22Rv1 (cell line): ENCODE measurements at regions not wholly inside any gene's neighbourhood (a gene's known extent, or its start where the extent isn't known, plus 50 kb on each side); places are given as distances from the start of the nearest gene placed in this dataset.

Source experiments
- H3K27ac ChIP-seq: fragments of 450-650 bp; 2 replicates; pipeline ENCODE4 v1.5.1; 2017
- CTCF ChIP-seq: fragments of 450-650 bp; IDR thresholded peaks from 2 replicates; pipeline ENCODE4 v1.5.1; 2017; ENCODE audit warnings: mild to moderate bottlenecking
- ZFX ChIP-seq: fragments of 450-650 bp; IDR thresholded peaks from 2 replicates; pipeline ENCODE4 v1.6.1; 2017; ENCODE audit warnings: antibody characterized with exemption, borderline replicate concordance

- TF ChIP-seq ZFX (no peak), CTCF (no peak)
- H3K27ac ChIP-seq, result no peak overlapping the region
Measured at GRCh38 chr2:196381464-196381863, 210.1 kb upstream of the STK17B start.

GRCh38 chr2:196383799-196384198, 212.4 kb upstream of the STK17B start:
- H3K27ac ChIP-seq, result no peak overlapping the region
- TF ChIP-seq CTCF (no peak), ZFX (no peak)

- no peak overlapping the region for H3K27ac ChIP-seq
- TF ChIP-seq CTCF, result no peak
- TF ChIP-seq ZFX, result no peak
Measured at GRCh38 chr2:196384729-196385128, 213.4 kb upstream of the STK17B start.

GRCh38 chr2:196389670-196390069, 218.3 kb upstream of the STK17B start:
- TF ChIP-seq ZFX, result no peak
- TF ChIP-seq CTCF, result no peak
- no peak overlapping the region for H3K27ac ChIP-seq

GRCh38 chr2:196390243-196391148, 219.1 kb upstream of the STK17B start:
- H3K27ac ChIP-seq, result no peak overlapping the region
- TF ChIP-seq CTCF, result no peak
- no peak for TF ChIP-seq ZFX

GRCh38 chr2:196391149-196391479, 219.7 kb upstream of the STK17B start:
- no peak for TF ChIP-seq ZFX
- TF ChIP-seq CTCF, result no peak

GRCh38 chr2:196399096-196399495, 227.7 kb upstream of the STK17B start:
- no peak overlapping the region for H3K27ac ChIP-seq
- TF ChIP-seq ZFX (no peak), CTCF (no peak)

More at GRCh38 chr2:196391149-196391479, 219.7 kb upstream of the STK17B start:
- no peak overlapping the region for H3K27ac ChIP-seq
